Smooth muscle cell (in vitro differentiated cells): ENCODE measurements at regions not wholly inside any gene's neighbourhood (a gene's known extent, or its start where the extent isn't known, plus 50 kb on each side); places are given as distances from the start of the nearest gene placed in this dataset.

Experiments used
- DNase-seq: peaks from one replicate; lab custom pipeline; 2025; ENCODE audit not compliant: unreplicated experiment; lab: John Stamatoyannopoulos, UW
- H2AFZ ChIP-seq: fragments of 200-600 bp; sonication (generic); 2 replicates; pipeline ENCODE4 v1.6.0; 2016; ENCODE audit warnings: antibody characterized with exemption, low read depth, mild to moderate bottlenecking
- H3F3A ChIP-seq: fragments of 200-600 bp; sonication (generic); 2 replicates; pipeline ENCODE4 v1.6.0; 2017; ENCODE audit warnings: antibody characterized with exemption, low read depth
- H3K27ac ChIP-seq: fragments of 200-600 bp; sonication (generic); 2 replicates; pipeline ENCODE4 v1.5.1; 2016; ENCODE audit warnings: low read depth, mild to moderate bottlenecking
- H3K27me3 ChIP-seq: fragments of 200-600 bp; sonication (generic); 2 replicates; pipeline ENCODE4 v1.6.1; 2016; ENCODE audit warnings: low read depth, mild to moderate bottlenecking
- H3K36me3 ChIP-seq: fragments of 200-600 bp; sonication (generic); 2 replicates; pipeline ENCODE4 v1.5.1; 2016; ENCODE audit warnings: low read depth
- H3K4me1 ChIP-seq: fragments of 200-600 bp; sonication (generic); 2 replicates; pipeline ENCODE4 v1.5.1; 2016; ENCODE audit warnings: low read depth
- H3K4me2 ChIP-seq: fragments of 200-600 bp; sonication (generic); 2 replicates; pipeline ENCODE4 v1.6.0; 2016; ENCODE audit warnings: mild to moderate bottlenecking
- H3K4me3 ChIP-seq: fragments of 200-600 bp; sonication (generic); 2 replicates; pipeline ENCODE4 v1.5.1; 2016; ENCODE audit warnings: mild to moderate bottlenecking
- H3K79me2 ChIP-seq: fragments of 200-600 bp; sonication (generic); 2 replicates; pipeline ENCODE4 v1.6.0; 2016; ENCODE audit warnings: low read depth, mild to moderate bottlenecking
- H3K9ac ChIP-seq: fragments of 200-600 bp; sonication (generic); 2 replicates; pipeline ENCODE4 v1.6.0; 2016; ENCODE audit warnings: low read depth
- H3K9me3 ChIP-seq: fragments of 200-600 bp; sonication (generic); replicated peaks from 2 replicates; pipeline ENCODE4 v1.5.1; 2016; ENCODE audit warnings: low read depth
- H4K20me1 ChIP-seq: fragments of 200-600 bp; sonication (generic); 2 replicates; pipeline ENCODE4 v1.6.0; 2016; ENCODE audit warnings: low read depth
- WGBS: methylation state at CpG from one replicate; pipeline ENCODE4 v1.1.7; 2016; ENCODE audit warnings: low lambda C conversion rate; 5-methylcytosine and 5-hydroxymethylcytosine counted together
- TF ChIP-seq, protein P1 (sequence below): fragments of 200-600 bp; sonication (generic); IDR thresholded peaks from 2 replicates; pipeline ENCODE4 v1.5.1; 2017; ENCODE audit warnings: borderline replicate concordance, mild to moderate bottlenecking, antibody characterized with exemption; ENCODE audit not compliant: insufficient read depth, poor library complexity, severe bottlenecking

DNA sequence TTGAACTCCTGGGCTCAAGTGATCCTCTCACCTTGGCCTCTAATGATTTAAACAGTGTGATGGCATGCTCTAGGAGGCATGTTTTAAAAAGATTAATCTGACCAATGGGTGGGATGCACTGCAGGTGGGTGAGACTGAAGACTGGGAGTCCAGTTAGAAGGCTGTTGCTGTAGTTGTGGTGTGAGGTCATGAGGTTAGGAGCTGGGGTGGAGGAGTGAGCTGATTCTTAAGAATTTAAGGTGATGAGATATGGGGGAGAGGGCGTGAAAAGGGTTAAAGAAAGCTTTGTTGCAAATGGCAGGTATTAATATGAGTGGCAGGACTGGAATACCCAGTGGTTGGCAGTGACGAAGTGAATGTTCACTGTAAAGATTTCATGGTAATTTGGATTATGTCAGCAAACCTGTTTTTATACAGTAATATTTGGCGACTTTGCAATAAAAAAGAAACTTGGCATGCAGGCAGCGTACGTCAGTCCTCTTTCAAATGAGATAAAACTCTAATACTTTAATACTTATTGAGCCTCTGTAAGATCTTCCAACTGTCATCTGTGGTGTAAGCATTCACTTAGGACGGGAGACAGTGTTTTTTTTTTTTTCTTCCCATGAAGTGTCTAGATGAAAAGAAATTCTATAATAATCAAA, 72.8 kb upstream of the MTPN start:
- Histone ChIP-seq H3K9ac (no peak overlapping the region), H3F3A (no peaks in the 10 kb centered on the region), H3K4me3 (no peak overlapping the region), H3K36me3 (no peaks in the 10 kb centered on the region), H2AFZ (no peak overlapping the region), H4K20me1 (no peaks in the 10 kb centered on the region), H3K27me3 (no peaks in the 10 kb centered on the region), H3K27ac (peak overlapping the region; percentile 29), H3K79me2 (no peaks in the 10 kb centered on the region), H3K4me2 (peak overlapping the region; percentile 31), H3K9me3 (no peaks in the 10 kb centered on the region), H3K4me1 (no peaks in the 10 kb centered on the region)
- no peak for DNase-seq
- TF ChIP-seq, protein P1, sequence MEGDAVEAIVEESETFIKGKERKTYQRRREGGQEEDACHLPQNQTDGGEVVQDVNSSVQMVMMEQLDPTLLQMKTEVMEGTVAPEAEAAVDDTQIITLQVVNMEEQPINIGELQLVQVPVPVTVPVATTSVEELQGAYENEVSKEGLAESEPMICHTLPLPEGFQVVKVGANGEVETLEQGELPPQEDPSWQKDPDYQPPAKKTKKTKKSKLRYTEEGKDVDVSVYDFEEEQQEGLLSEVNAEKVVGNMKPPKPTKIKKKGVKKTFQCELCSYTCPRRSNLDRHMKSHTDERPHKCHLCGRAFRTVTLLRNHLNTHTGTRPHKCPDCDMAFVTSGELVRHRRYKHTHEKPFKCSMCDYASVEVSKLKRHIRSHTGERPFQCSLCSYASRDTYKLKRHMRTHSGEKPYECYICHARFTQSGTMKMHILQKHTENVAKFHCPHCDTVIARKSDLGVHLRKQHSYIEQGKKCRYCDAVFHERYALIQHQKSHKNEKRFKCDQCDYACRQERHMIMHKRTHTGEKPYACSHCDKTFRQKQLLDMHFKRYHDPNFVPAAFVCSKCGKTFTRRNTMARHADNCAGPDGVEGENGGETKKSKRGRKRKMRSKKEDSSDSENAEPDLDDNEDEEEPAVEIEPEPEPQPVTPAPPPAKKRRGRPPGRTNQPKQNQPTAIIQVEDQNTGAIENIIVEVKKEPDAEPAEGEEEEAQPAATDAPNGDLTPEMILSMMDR: no peak
- 25% methylated on average over 6 of the region's 6 CpGs for WGBS

DNA sequence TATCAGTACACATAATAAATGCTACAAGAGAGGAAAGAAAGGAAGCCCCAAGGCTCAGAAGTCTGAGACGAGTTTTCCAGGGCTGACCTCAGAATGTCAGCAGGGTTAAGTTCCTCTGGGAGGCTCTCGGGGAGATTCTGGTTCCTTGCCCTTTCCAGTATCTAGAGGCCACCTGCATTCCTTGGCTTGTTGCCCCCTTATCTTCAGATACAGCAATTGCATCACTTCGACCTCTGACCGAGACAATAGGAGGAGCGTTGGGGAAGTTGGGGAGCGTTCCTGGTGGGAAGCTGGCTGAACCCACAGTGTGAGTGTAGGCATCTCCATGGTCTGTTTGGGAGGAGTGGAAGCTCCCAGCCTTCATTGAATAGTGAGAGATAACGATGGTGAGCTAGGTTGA, 72.0 kb upstream of the MTPN start:
- Histone ChIP-seq H3K9ac (no peak overlapping the region), H3K27me3 (no peaks in the 10 kb centered on the region), H3K4me2 (no peak overlapping the region), H3K36me3 (no peaks in the 10 kb centered on the region), H3K4me1 (no peaks in the 10 kb centered on the region), H3K79me2 (no peaks in the 10 kb centered on the region), H3F3A (no peaks in the 10 kb centered on the region), H3K9me3 (no peaks in the 10 kb centered on the region), H2AFZ (no peak overlapping the region), H4K20me1 (no peaks in the 10 kb centered on the region), H3K4me3 (no peak overlapping the region), H3K27ac (no peak overlapping the region)
- TF ChIP-seq, protein P1: no peak
- no peak for DNase-seq
- WGBS: 85% methylated on average over 7 of the region's 7 CpGs

DNA sequence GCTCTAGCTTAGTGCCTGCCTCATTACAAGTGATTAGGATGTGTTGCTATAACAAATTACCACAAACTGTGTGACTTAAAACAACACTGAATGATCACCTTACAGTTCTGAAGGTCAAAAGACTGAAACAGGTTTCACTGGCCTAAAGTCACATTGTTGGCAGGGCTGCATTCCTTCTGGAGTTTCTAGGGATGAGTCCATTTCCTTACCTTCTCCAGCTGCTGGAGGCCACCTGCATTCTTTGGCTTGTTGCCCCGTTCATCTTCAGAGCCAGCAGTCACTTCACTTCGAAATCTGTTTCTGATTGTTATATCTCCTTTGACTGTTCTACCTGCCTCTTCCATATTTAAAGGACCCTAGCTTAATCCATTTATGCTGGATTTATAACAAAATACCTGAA, 69.4 kb upstream of the MTPN start:
- H4K20me1 ChIP-seq: no peaks in the 10 kb centered on the region
- H3K9me3 ChIP-seq: no peaks in the 10 kb centered on the region
- TF ChIP-seq, protein P1: no peak
- no peak for DNase-seq
- no peaks in the 10 kb centered on the region for H3F3A ChIP-seq
- H3K4me2 ChIP-seq: no peak overlapping the region
- no peaks in the 10 kb centered on the region for H3K79me2 ChIP-seq
- no peak overlapping the region for H3K4me3 ChIP-seq
- H3K9ac ChIP-seq: no peak overlapping the region
- H3K36me3 ChIP-seq: no peaks in the 10 kb centered on the region
- H3K4me1 ChIP-seq: no peaks in the 10 kb centered on the region
- H2AFZ ChIP-seq: no peak overlapping the region
- no peak overlapping the region for H3K27ac ChIP-seq
- WGBS: 97% methylated on average over 2 of the region's 2 CpGs
- H3K27me3 ChIP-seq: no peaks in the 10 kb centered on the region

DNA sequence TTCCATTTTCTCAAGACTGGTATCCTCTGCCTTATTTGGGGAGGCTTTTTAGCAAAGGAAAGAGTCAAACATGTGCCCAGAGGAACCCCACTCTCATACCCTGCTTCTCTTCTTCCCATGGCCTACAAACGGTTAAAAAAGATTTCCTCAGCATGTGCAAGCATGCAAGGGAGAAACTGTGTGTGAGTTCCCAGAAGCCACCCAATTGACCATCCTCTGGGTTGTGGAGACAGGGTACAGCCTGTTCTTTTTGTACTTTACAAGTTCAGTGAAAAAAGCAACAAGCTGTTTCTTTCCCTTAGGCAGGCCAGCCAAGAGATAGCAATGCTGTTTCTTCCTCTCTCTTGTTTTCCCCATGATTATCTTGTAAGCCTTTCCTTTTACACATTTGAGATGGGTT, 68.8 kb upstream of the MTPN start:
- Histone ChIP-seq H3K9ac (no peak overlapping the region), H2AFZ (no peak overlapping the region), H3K4me1 (no peaks in the 10 kb centered on the region), H3K4me3 (no peak overlapping the region), H3K36me3 (no peaks in the 10 kb centered on the region), H3K27me3 (no peaks in the 10 kb centered on the region), H3K79me2 (no peaks in the 10 kb centered on the region), H3K4me2 (no peak overlapping the region), H3F3A (no peaks in the 10 kb centered on the region), H3K9me3 (no peaks in the 10 kb centered on the region), H4K20me1 (no peaks in the 10 kb centered on the region), H3K27ac (no peak overlapping the region)
- TF ChIP-seq, protein P1: no peak
- WGBS: 96% methylated on average over 1 of the region's 1 CpG
- no peak for DNase-seq
